GM18519 (cell line): ENCODE measurements at regions not wholly inside any gene's neighbourhood (a gene's known extent, or its start where the extent isn't known, plus 50 kb on each side); places are given as distances from the start of the nearest gene placed in this dataset.

ENCODE experiments used
- ATAC-seq: cut with Tn5 transposase; IDR thresholded peaks from one replicate; pipeline ENCODE4 v1.9.1; 2021; ENCODE audit warnings: mild to moderate bottlenecking, moderate library complexity; ENCODE audit not compliant: unreplicated experiment, low FRiP score

GRCh38 chr2:120984452-120985173 is 248.9 kb downstream of the GLI2 start:
- no peak for ATAC-seq

GRCh38 chr2:120985174-120985996 is 249.7 kb downstream of the GLI2 start:
- ATAC-seq, result no peak

- no peak for ATAC-seq
These were observed 250.5 kb downstream of the GLI2 start for GRCh38 chr2:120985997-120986651.

- no peak for ATAC-seq
These were observed 251.4 kb downstream of the GLI2 start for GRCh38 chr2:120986898-120987650.

GRCh38 chr2:120988051-120988699 is 252.5 kb downstream of the GLI2 start:
- ATAC-seq, result no peak

- no peak for ATAC-seq
These were observed 253.2 kb downstream of the GLI2 start for GRCh38 chr2:120988700-120989511.

GRCh38 chr2:120989512-120990441 is 254.1 kb downstream of the GLI2 start:
- no peak for ATAC-seq

GRCh38 chr2:120990451-120990871 is 254.8 kb downstream of the GLI2 start:
- no peak for ATAC-seq

- no peak for ATAC-seq
These were observed 255.8 kb downstream of the GLI2 start for GRCh38 chr2:120991441-120991840.

GRCh38 chr2:120992791-120993555 is 257.3 kb downstream of the GLI2 start:
- ATAC-seq, result no peak

- ATAC-seq, result no peak
These were observed 258.0 kb downstream of the GLI2 start for GRCh38 chr2:120993661-120994060.

- no peak for ATAC-seq
These were observed 258.8 kb downstream of the GLI2 start for GRCh38 chr2:120994301-120994995.

- ATAC-seq, result no peak
These were observed 259.5 kb downstream of the GLI2 start for GRCh38 chr2:120995152-120995551.

- ATAC-seq, result no peak
These were observed 260.1 kb downstream of the GLI2 start for GRCh38 chr2:120995656-120996190.

- ATAC-seq, result no peak
These were observed 263.9 kb downstream of the GLI2 start for GRCh38 chr2:120999377-121000097.

GRCh38 chr2:121000804-121001203 is 265.1 kb downstream of the GLI2 start:
- no peak for ATAC-seq
